ENCODE measurements at regions not wholly inside any gene's neighbourhood (a gene's known extent, or its start where the extent isn't known, plus 50 kb on each side); places are given as distances from the start of the nearest gene placed in this dataset.

- no peak for ATAC-seq
- TF ChIP-seq, protein P1, sequence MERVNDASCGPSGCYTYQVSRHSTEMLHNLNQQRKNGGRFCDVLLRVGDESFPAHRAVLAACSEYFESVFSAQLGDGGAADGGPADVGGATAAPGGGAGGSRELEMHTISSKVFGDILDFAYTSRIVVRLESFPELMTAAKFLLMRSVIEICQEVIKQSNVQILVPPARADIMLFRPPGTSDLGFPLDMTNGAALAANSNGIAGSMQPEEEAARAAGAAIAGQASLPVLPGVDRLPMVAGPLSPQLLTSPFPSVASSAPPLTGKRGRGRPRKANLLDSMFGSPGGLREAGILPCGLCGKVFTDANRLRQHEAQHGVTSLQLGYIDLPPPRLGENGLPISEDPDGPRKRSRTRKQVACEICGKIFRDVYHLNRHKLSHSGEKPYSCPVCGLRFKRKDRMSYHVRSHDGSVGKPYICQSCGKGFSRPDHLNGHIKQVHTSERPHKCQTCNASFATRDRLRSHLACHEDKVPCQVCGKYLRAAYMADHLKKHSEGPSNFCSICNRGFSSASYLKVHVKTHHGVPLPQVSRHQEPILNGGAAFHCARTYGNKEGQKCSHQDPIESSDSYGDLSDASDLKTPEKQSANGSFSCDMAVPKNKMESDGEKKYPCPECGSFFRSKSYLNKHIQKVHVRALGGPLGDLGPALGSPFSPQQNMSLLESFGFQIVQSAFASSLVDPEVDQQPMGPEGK (CRISPR knock-in tag; IDR thresholded peaks at IDR 0.05; ENCODE audit: borderline replicate concordance) = no peak
Observed at GRCh38 chr21:26307640-26308039, 137.1 kb upstream of the APP start.

DNA sequence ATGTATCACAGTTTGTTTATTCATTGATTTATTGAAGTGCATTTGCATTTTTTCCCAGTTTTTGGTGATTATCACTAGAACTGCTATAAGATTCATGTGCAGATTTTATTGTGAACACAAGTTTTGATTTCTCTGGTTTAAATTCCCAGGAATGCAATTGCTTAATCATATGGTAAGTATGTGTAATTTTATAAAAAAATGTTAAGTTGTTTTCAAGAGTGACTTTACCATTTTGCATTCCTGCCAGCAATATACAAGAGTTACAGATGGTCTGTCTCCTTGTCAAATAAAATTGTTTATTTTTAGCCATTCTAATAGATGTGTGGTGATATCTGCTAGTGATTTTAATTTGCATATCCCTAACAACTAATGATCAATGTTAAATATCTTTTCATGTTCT, 127.3 kb upstream of the APP start:
- ATAC-seq = no peak

DNA sequence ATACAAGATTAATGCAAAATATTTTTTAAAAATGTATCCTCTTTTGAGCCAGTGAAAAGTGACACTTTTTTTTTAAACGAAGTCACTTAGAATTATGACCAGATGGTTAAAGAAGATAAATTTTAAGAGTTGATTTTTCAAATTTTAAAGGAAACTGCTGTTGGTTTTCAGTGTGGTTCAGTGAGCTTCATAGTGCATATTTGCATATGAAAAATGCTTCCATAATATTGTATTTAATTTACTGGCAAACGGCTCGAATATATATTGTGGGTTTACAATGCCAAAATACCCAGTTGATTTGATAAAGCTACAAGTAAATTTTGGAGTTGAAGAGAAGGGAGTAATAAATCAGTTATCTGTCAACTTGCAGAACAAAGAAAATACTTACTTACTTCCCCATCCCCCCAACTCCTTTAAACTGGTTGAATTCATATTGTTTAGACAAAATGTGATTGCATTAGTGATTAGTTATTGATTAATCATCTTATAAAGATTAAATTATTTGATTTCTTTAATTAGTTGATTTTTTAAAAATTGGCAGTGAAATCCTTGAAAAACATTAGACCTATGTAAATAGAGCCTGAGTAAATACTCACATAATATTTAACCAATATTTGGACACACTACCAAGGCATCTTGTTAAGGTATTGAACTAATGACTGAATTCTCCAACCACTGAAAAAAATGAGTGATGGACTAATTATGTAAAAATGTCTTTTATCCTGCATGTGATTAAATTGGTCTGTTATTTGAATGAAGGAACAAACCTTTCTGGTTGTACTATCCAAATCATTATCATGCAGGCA, 122.8 kb upstream of the APP start:
- ATAC-seq = no peak
- TF ChIP-seq ZFP3 (CRISPR knock-in tag; IDR thresholded peaks at IDR 0.05) = no peak

More for the DNA sequence above, 127.3 kb upstream of the APP start:
- no peak for TF ChIP-seq ARNTL (CRISPR knock-in tag; IDR thresholded peaks at IDR 0.05; ENCODE audit: borderline replicate concordance, low read depth)

DNA sequence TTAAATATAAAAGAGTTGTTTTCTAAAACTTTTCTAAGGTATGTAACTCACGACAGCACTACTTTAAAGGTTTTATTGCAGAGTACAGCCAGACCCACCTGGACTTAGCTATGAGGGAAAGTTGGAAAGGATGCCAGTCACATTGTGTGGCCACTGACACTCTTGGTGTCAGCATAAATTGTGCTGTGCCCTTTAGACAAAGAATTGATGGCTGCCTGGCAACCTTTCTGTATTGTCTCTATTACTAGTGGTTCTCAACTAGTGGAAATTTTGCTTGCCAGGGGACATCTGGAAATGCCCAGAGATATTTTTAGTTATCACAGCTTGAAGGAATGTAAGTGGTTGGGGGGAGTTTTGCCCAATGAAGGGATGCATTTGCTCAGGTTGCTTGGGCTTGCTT, 117.5 kb upstream of the APP start:
- TF ChIP-seq GLIS3 (CRISPR knock-in tag; IDR thresholded peaks at IDR 0.05) (no peak), ISL1 (CRISPR knock-in tag; IDR thresholded peaks at IDR 0.05) (no peak), PPARA (CRISPR knock-in tag; IDR thresholded peaks at IDR 0.05; ENCODE audit: borderline replicate concordance) (no peak), ZFP3 (CRISPR knock-in tag; IDR thresholded peaks at IDR 0.05) (no peak), ZNF70 (CRISPR knock-in tag; IDR thresholded peaks at IDR 0.05) (no peak)
- no peak for ATAC-seq

GRCh38 chr21:26284531-26284930, 114.0 kb upstream of the APP start:
- no peak for ATAC-seq
- no peak for TF ChIP-seq PPARA (CRISPR knock-in tag; IDR thresholded peaks at IDR 0.05; ENCODE audit: borderline replicate concordance)
- no peak for TF ChIP-seq TOX (CRISPR knock-in tag; IDR thresholded peaks at IDR 0.05; ENCODE audit: borderline replicate concordance)
- no peak for TF ChIP-seq ESRRG (CRISPR knock-in tag; IDR thresholded peaks at IDR 0.05)
- TF ChIP-seq ZFP3 (CRISPR knock-in tag; IDR thresholded peaks at IDR 0.05) = no peak
- TF ChIP-seq RARB (CRISPR knock-in tag; IDR thresholded peaks at IDR 0.05) = no peak
- TF ChIP-seq TSHZ2 (CRISPR knock-in tag; IDR thresholded peaks at IDR 0.05) = no peak
- TF ChIP-seq, protein P1 (CRISPR knock-in tag; IDR thresholded peaks at IDR 0.05; ENCODE audit: borderline replicate concordance) = no peak
- TF ChIP-seq OSR1 (CRISPR knock-in tag; IDR thresholded peaks at IDR 0.05) = no peak
- TF ChIP-seq ZFP30 (CRISPR knock-in tag; IDR thresholded peaks at IDR 0.05) = no peak
- TF ChIP-seq CSDC2 (CRISPR knock-in tag; IDR thresholded peaks at IDR 0.05) = no peak
- no peak for TF ChIP-seq TCF4 (CRISPR knock-in tag; IDR thresholded peaks at IDR 0.05; ENCODE audit: borderline replicate concordance)
- TF ChIP-seq POU6F1 (CRISPR knock-in tag; IDR thresholded peaks at IDR 0.05; ENCODE audit: borderline replicate concordance, low read depth) = no peak
- no peak for TF ChIP-seq ZNF8 (CRISPR knock-in tag; IDR thresholded peaks at IDR 0.05)
- no peak for TF ChIP-seq ZNF565 (CRISPR knock-in tag; conservative IDR thresholded peaks at IDR 0.05; ENCODE audit: low read depth)
- TF ChIP-seq, protein P2, sequence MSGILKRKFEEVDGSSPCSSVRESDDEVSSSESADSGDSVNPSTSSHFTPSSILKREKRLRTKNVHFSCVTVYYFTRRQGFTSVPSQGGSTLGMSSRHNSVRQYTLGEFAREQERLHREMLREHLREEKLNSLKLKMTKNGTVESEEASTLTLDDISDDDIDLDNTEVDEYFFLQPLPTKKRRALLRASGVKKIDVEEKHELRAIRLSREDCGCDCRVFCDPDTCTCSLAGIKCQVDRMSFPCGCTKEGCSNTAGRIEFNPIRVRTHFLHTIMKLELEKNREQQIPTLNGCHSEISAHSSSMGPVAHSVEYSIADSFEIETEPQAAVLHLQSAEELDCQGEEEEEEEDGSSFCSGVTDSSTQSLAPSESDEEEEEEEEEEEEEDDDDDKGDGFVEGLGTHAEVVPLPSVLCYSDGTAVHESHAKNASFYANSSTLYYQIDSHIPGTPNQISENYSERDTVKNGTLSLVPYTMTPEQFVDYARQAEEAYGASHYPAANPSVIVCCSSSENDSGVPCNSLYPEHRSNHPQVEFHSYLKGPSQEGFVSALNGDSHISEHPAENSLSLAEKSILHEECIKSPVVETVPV (CRISPR knock-in tag; IDR thresholded peaks at IDR 0.05) = no peak
- TF ChIP-seq ARNTL (CRISPR knock-in tag; IDR thresholded peaks at IDR 0.05; ENCODE audit: borderline replicate concordance, low read depth) = no peak
- no peak for TF ChIP-seq ISL1 (CRISPR knock-in tag; IDR thresholded peaks at IDR 0.05)
- no peak for TF ChIP-seq ZC3H10 (CRISPR knock-in tag; IDR thresholded peaks at IDR 0.05)
